Large intestine (tissue), 3 donors: ENCODE measurements at regions not wholly inside any gene's neighbourhood (a gene's known extent, or its start where the extent isn't known, plus 50 kb on each side); places are given as distances from the start of the nearest gene placed in this dataset.

Source experiments
- DNase-seq, 2 donors: peaks; one replicate each; pipeline versions ENCODE4 v3.0.0 to v3.0.0-alpha.2; 2013
- H3K27ac ChIP-seq: one replicate; pipeline ENCODE4 v1.5.1; 2013; ENCODE audit warnings: low read length
- H3K27me3 ChIP-seq: 2 replicates; pipeline ENCODE4 v1.6.1; 2013; ENCODE audit warnings: low read length; ENCODE audit not compliant: control insufficient read depth, insufficient read depth
- H3K36me3 ChIP-seq: 2 replicates; pipeline ENCODE4 v1.6.1; 2013; ENCODE audit warnings: low read length; ENCODE audit not compliant: control insufficient read depth, insufficient read depth
- H3K4me1 ChIP-seq: one replicate; pipeline ENCODE4 v1.6.1; 2013; ENCODE audit warnings: low read length; ENCODE audit not compliant: control insufficient read depth, insufficient read depth
- H3K4me3 ChIP-seq: one replicate; pipeline ENCODE4 v1.5.1; 2013; ENCODE audit warnings: low read length
- H3K9me3 ChIP-seq: one replicate; pipeline ENCODE4 v1.6.1; 2013; ENCODE audit warnings: mild to moderate bottlenecking, low read depth, low read length, moderate library complexity; ENCODE audit not compliant: control insufficient read depth
- WGBS: methylation state at CpG from one replicate; pipeline ENCODE4 v1.1.5; 2013; ENCODE audit warnings: low lambda C conversion rate; ENCODE audit not compliant: insufficient coverage; 5-methylcytosine and 5-hydroxymethylcytosine counted together

DNA sequence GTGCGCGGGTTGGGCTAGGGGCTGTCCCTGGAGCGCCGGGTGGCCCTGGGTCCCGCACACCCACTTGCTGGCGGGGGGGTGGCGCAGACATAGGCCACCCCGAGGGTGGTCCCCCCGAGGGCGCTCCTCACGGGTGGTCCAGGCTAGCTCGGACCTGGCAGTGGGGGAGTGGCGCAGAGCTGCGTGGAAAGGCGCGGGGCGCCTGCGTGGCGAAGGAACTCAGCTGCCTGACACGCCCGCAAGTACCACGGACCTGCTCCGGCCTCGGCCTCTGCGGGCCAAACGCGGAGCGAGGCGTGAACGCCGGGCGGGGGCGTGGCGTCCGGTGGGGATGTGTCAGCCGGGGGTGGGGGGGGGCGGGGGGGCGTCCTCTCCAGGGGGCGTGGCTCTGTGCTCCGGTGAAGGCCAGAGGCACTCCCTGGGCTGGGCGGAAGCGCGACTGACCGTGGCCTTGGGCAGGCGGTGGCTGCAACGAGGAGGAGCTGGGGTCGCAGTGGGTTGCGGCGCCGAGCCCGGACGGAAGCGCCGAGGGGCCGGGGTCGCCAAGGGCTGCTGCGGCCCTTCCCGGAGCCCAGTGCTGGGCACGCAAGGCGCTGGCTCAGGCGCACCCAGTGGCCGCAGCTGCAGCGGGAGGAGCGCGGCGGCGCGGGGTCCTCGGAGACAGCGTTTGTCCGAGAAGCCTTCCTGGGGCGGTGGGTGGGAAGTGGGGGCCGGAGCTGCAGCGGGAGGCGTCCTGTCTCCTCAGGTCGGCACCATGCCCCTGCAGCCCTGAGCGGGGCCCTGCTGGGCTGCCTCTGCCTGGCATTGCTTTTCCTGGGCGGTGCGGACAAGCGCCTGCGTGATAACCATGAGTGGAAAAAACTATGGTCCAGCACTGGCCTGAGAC is 58.9 kb upstream of the NUPR2 start:
- no CpG with 5 or more reads among the region's 81 CpGs for WGBS

DNA sequence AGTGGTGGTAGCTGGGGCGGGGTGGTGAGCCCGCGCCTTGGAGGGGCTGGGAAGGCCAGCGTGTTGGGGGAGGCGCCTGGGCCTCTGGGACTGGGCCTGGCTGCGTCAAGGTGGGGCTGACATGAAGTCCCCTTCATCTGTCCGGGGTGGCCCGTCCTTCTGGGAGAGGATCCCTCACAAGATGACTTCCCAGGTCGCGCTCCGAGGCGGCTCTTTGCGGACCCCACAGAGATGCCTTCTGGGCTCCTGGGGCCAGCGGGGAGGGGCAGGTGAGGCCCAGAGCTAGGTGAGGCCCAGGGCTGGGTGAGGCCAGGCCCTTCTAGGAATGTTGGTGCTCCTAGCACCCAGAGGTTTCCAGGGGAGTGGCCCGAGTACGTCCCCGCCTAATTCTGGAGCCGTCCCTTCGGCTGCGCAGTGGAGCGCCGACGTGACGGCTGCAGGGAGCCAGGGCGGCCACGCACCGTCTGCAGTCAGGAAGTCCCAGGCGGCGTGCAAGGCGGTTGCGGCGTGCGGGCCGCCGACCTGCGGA is 58.2 kb upstream of the NUPR2 start:
- Histone ChIP-seq H3K36me3 (no peaks in the 10 kb centered on the region), H3K27me3 (peaks cover 6% of the 10 kb centered on the region), H3K4me3 (no peak overlapping the region), H3K4me1 (no peaks in the 10 kb centered on the region), H3K9me3 (peaks cover 11% of the 10 kb centered on the region), H3K27ac (no peak overlapping the region)
- DNase-seq = no peak
- WGBS = no CpG with 5 or more reads among the region's 36 CpGs

More for the DNA sequence above, 58.9 kb upstream of the NUPR2 start:
- Histone ChIP-seq H3K36me3 (no peaks in the 10 kb centered on the region), H3K9me3 (peaks cover 11% of the 10 kb centered on the region), H3K27ac (no peak overlapping the region), H3K4me3 (no peak overlapping the region), H3K27me3 (peaks cover 6% of the 10 kb centered on the region), H3K4me1 (no peaks in the 10 kb centered on the region)
- no peak for DNase-seq
